ENCODE measurements at regions not wholly inside any gene's neighbourhood (a gene's known extent, or its start where the extent isn't known, plus 50 kb on each side); places are given as distances from the start of the nearest gene placed in this dataset.

DNA sequence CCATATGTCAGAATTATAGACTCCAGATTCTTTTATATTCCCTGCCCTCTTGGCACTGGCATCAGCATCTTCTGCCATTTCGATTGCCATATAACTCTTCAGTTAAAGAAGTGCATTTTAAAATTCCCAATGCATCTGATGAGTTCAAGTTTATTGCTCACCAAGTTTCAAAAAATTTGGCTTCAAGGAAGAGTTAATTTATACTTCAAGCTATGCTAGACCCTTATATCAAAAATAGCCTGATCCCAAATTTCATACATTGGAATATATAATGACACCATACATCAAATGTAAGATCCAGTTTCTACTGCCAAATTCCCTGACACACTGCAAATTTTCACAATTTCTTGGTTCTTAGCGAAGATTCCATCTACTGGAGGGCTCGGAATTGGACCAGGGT is 1058.6 kb downstream of the NTRK3 start:
- TF ChIP-seq, protein P1, sequence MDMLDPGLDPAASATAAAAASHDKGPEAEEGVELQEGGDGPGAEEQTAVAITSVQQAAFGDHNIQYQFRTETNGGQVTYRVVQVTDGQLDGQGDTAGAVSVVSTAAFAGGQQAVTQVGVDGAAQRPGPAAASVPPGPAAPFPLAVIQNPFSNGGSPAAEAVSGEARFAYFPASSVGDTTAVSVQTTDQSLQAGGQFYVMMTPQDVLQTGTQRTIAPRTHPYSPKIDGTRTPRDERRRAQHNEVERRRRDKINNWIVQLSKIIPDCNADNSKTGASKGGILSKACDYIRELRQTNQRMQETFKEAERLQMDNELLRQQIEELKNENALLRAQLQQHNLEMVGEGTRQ (IDR thresholded peaks at IDR 0.05; ENCODE audit: low read depth, low read length) = no peak
- TF ChIP-seq RCOR1 (IDR thresholded peaks at IDR 0.05; ENCODE audit: insufficient replicate concordance, low read length) = no peak
- TF ChIP-seq CHD1 (IDR thresholded peaks at IDR 0.05; ENCODE audit: low read depth, low read length) = no peak
- Histone ChIP-seq H2BK5ac (ENCODE audit: low read depth, low read length, poor library complexity, severe bottlenecking) (no peak overlapping the region), H2AFZ (replicated peaks; ENCODE audit: low read length, poor library complexity) (no peak overlapping the region), H4K5ac (ENCODE audit: low read depth, low read length) (no peak overlapping the region), H4K91ac (ENCODE audit: insufficient read depth, low read depth, low read length) (no peak overlapping the region), H3K79me1 (ENCODE audit: low read depth in 1 of 2, low read length in 2 of 2) (no peaks in the 10 kb centered on the region), H3K27ac (ENCODE audit: insufficient read depth, low read length) (no peak overlapping the region), H3K18ac (ENCODE audit: low read depth, low read length) (no peak overlapping the region), H2BK20ac (ENCODE audit: low read depth, low read length) (no peak overlapping the region), H3K4me2 (ENCODE audit: low read depth, low read length) (no peak overlapping the region), H2BK15ac (ENCODE audit: low read depth, low read length) (no peak overlapping the region), H3K27me3 (ENCODE audit: control insufficient read depth, insufficient read depth, low read length) (no peaks in the 10 kb centered on the region), H3K14ac (replicated peaks; ENCODE audit: low read depth, low read length) (no peak overlapping the region), H2AK5ac (ENCODE audit: low read depth, low read length) (no peak overlapping the region), H3K36me3 (ENCODE audit: control insufficient read depth, insufficient read depth, low read length) (no peaks in the 10 kb centered on the region), H3K4ac (ENCODE audit: low read depth, low read length) (no peak overlapping the region), H3K23ac (ENCODE audit: low read depth, low read length) (no peak overlapping the region), H4K20me1 (ENCODE audit: insufficient read depth, low read length) (no peaks in the 10 kb centered on the region), H3K4me1 (ENCODE audit: control insufficient read depth, insufficient read depth, low read length) (no peaks in the 10 kb centered on the region), H2AK9ac (replicated peaks; ENCODE audit: low read depth, low read length, poor library complexity) (no peak overlapping the region), H3K56ac (ENCODE audit: extremely low read depth, insufficient read depth, low read length) (no peak overlapping the region), H3K4me3 (ENCODE audit: insufficient read depth, low read depth, low read length) (no peak overlapping the region), H2BK120ac (ENCODE audit: low read depth, low read length) (no peak overlapping the region), H3K9me3 (ENCODE audit: control insufficient read depth, insufficient read depth, low read length) (peaks cover 21% of the 10 kb centered on the region), H3K9me1 (ENCODE audit: insufficient read depth, low read length) (no peaks in the 10 kb centered on the region), H4K8ac (ENCODE audit: low read depth in 2 of 2, low read length in 2 of 2) (no peak overlapping the region), H3K9ac (ENCODE audit: low read depth, low read length) (no peak overlapping the region)
- WGBS, 2 experiments (ENCODE audit: extremely low coverage in 2 of 2, insufficient read length in 1 of 2) = no CpG with 5 or more reads among the region's 3 CpGs
- BruUV-seq (replicated peaks) = no TSS peak
- ChIA-PET CTCF (no interaction called here), POLR2A (ENCODE audit: unreplicated experiment) (no interaction called here)
- DNase-seq (no peak), ATAC-seq (ENCODE audit: low read depth) (no peak)
- dilution Hi-C loops (cut with HindIII; ENCODE audit: low sequenced_read_pairs, unreplicated experiment) = no loop called here
- in situ Hi-C loops (cut with MboI; ENCODE audit: low sequenced_read_pairs) = no loop called here
- intact Hi-C loops (cut with micrococcal nuclease) = no loop called here
